ENCODE measurements at regions not wholly inside any gene's neighbourhood (a gene's known extent, or its start where the extent isn't known, plus 50 kb on each side); places are given as distances from the start of the nearest gene placed in this dataset.

- TF ChIP-seq, protein P1, sequence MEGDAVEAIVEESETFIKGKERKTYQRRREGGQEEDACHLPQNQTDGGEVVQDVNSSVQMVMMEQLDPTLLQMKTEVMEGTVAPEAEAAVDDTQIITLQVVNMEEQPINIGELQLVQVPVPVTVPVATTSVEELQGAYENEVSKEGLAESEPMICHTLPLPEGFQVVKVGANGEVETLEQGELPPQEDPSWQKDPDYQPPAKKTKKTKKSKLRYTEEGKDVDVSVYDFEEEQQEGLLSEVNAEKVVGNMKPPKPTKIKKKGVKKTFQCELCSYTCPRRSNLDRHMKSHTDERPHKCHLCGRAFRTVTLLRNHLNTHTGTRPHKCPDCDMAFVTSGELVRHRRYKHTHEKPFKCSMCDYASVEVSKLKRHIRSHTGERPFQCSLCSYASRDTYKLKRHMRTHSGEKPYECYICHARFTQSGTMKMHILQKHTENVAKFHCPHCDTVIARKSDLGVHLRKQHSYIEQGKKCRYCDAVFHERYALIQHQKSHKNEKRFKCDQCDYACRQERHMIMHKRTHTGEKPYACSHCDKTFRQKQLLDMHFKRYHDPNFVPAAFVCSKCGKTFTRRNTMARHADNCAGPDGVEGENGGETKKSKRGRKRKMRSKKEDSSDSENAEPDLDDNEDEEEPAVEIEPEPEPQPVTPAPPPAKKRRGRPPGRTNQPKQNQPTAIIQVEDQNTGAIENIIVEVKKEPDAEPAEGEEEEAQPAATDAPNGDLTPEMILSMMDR (conservative IDR thresholded peaks at IDR 0.05; ENCODE audit: low read depth, low read length), result no peak
These were observed 1150.5 kb upstream of the TMPRSS15 start for GRCh38 chr21:19553919-19554615.

GRCh38 chr21:19557046-19557445, 1153.5 kb upstream of the TMPRSS15 start:
- TF ChIP-seq, protein P1 (conservative IDR thresholded peaks at IDR 0.05; ENCODE audit: low read depth, low read length), result no peak
- DNase-seq (ENCODE audit: low read depth), result no peak
- H3K4me3 ChIP-seq (ENCODE audit: low read depth, low read length), result no peak overlapping the region

More at GRCh38 chr21:19553919-19554615, 1150.5 kb upstream of the TMPRSS15 start:
- DNase-seq (ENCODE audit: low read depth), result peak; percentile 20
- H3K4me3 ChIP-seq (ENCODE audit: low read depth, low read length), result no peak overlapping the region

GRCh38 chr21:19557488-19557887, 1153.9 kb upstream of the TMPRSS15 start:
- no peak overlapping the region for H3K4me3 ChIP-seq (ENCODE audit: low read depth, low read length)
- no peak for DNase-seq (ENCODE audit: low read depth)
- TF ChIP-seq, protein P1 (conservative IDR thresholded peaks at IDR 0.05; ENCODE audit: low read depth, low read length), result no peak

DNA sequence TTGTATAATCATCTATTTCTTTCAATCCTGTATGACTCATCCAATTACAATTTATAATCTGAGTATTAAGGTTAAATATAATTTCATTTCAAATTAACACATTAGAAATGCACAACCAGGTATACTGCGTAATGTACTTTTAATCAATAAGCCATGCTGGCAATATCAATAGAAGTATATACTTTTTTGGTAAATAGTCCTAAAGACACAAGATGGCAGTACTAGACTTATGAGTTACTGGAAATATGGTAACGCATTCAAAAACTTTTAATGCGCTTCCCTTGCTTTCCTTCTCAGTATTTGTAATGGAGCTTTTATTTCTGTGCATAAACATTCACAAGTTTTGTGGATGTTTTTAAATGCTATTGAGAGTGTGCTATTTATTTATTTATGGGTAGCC, 1162.0 kb upstream of the TMPRSS15 start:
- TF ChIP-seq, protein P1 (conservative IDR thresholded peaks at IDR 0.05; ENCODE audit: low read depth, low read length), result no peak
- no peak overlapping the region for H3K4me3 ChIP-seq (ENCODE audit: low read depth, low read length)
- peak; percentile 29 for DNase-seq (ENCODE audit: low read depth)

DNA sequence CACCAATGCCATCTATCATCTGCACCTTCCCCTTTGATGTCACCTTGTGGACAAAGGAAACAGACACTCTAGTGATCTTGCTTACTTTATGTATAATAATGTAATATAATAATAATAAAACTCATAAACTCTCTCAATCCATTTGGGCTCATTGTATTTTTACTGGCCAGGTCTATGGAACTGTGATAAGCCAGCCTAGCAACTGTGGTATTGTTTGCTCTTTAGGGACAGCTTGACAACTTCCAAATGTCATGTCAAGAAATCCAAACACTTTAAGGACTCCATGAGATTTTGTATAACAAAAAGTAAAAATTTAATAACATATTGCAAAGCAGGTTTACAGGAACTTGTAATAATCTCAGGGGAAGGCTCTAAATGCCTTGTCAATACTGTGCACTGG, 1163.4 kb upstream of the TMPRSS15 start:
- no peak overlapping the region for H3K4me3 ChIP-seq (ENCODE audit: low read depth, low read length)
- no peak for DNase-seq (ENCODE audit: low read depth)
- TF ChIP-seq, protein P1 (conservative IDR thresholded peaks at IDR 0.05; ENCODE audit: low read depth, low read length), result no peak

DNA sequence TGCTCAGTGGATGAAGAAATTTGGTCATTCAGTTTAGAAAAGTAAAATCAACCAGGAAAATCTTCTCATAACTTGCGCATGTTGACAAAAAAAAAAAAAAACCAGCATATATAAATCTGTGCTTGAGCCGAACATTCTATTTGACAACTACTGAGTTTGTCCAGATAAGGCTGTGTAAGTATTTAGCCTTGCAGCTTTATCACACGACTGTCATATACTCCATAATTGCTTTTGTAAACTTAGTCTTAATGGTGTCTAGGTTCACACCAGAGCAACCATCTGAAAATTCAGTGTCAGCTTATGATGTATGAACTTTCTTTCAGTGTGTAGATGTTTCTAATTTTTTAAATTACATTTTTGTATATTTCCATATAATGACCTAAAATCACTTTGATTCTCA, 1173.8 kb upstream of the TMPRSS15 start:
- TF ChIP-seq, protein P1 (conservative IDR thresholded peaks at IDR 0.05; ENCODE audit: low read depth, low read length), result no peak
- DNase-seq (ENCODE audit: low read depth), result no peak
- H3K4me3 ChIP-seq (ENCODE audit: low read depth, low read length), result no peak overlapping the region

- no peak for DNase-seq (ENCODE audit: low read depth)
- no peak overlapping the region for H3K4me3 ChIP-seq (ENCODE audit: low read depth, low read length)
- TF ChIP-seq, protein P1 (conservative IDR thresholded peaks at IDR 0.05; ENCODE audit: low read depth, low read length), result no peak
These were observed 1186.5 kb upstream of the TMPRSS15 start for GRCh38 chr21:19590044-19590443.
